NT2/D1 (cell line): ENCODE measurements at regions not wholly inside any gene's neighbourhood (a gene's known extent, or its start where the extent isn't known, plus 50 kb on each side); places are given as distances from the start of the nearest gene placed in this dataset.

Experiments used
- YY1 ChIP-seq: IDR thresholded peaks from 2 replicates; pipeline ENCODE4 v1.6.1; 2011; ENCODE audit not compliant: insufficient read length, insufficient read depth
- ZNF274 ChIP-seq: IDR thresholded peaks from 2 replicates; pipeline ENCODE4 v1.6.1; 2011; ENCODE audit warnings: mild to moderate bottlenecking, low read depth, low read length

- TF ChIP-seq ZNF274 (no peak), YY1 (no peak)
These were observed 886.6 kb downstream of the TTLL7 start for GRCh38 chr1:83112248-83112885.
